GM18861 (cell line): ENCODE measurements at regions not wholly inside any gene's neighbourhood (a gene's known extent, or its start where the extent isn't known, plus 50 kb on each side); places are given as distances from the start of the nearest gene placed in this dataset.
"Not testable (repeated sequence)": the region's sequence is repeated elsewhere in the genome, so short reads cannot be mapped to it uniquely, and the experiment has no call there.

Experiments used
- ATAC-seq: cut with Tn5 transposase; IDR thresholded peaks from one replicate; pipeline ENCODE4 v1.9.1; 2021; ENCODE audit not compliant: unreplicated experiment

GRCh38 chrX:128992107-128992971 lies 531.0 kb downstream of the SMARCA1 start:
- no peak for ATAC-seq

DNA sequence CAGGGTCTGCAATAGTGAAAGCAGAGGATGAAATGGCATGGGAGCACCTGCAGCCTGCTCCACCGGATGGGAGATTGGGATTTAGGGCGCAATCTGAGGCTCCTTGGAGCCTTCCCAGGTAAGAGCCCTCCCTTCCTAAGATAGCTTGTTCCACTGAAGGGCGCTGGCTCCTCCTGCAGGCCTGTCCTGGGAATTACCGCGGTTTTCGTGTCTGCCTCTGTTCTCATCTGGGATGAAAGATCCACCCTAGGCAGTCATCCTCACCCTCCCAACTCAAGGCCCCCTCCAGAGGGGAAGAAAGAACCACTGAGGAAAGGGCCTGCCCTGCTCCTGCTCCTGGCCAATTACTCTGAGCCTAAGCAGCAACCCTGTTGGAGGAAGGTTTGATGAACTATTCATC lies 547.5 kb downstream of the SMARCA1 start:
- ATAC-seq = peak; percentile 80

DNA sequence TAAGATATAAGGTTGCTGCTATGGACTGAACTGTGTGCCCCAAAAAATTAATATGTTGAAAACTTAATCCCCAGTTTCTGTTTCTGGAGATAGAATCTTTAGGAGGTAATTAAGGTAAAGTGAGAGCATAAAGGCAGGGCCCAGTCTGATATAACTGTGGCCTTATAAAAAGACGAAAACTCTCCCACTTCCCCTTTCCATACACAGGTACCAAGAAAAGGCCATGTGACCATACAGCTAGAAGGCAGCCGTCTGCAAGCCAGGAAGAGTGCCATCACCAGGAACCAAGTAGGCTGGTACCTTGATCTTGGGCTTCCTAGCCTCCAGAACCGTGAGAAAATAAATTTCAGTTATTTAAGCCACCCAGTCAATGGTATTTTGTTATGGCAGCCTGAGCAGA lies 550.3 kb downstream of the SMARCA1 start:
- ATAC-seq = no peak

DNA sequence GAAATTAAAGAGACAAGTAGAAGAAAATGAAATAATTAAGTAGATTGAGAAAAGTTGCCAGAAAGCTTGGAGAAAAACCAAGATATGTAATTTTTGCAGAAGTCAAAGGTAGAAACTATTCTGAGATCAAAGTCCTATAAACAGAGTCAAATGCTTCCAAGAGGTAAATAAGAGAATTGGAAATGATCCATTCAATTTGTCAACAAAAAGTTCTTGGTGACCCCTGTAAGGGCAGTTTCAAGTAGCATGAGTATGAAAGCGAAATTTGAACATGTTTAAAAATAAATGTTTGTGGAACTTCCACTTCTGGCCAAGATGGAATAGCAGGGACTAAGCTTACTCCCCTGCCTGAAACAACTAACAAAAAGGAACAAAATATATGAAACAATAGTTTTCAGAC lies 562.0 kb downstream of the SMARCA1 start:
- ATAC-seq = no peak

DNA sequence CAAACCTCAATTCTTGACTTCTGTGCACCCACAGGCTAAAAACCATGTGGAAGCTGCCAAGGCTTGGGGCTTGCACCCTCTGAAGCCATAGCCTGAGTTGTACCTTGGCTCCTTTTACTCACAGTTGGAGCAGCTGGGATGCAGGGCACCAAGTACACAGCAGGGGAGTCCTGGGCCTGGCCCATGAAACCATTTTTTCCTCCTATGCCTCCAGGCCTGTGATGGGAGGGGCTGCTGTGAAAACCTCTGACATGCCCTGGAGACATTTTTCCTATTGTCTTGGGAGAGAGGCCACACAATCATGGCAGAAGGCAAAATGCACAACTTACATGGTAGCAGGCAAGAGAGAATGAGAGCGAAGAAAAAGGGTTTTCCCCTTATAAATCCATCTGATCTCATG lies 568.6 kb downstream of the SMARCA1 start:
- ATAC-seq = not testable (repeated sequence)

- ATAC-seq = no peak
These were observed 592.2 kb downstream of the SMARCA1 start for GRCh38 chrX:128931071-128931470.

DNA sequence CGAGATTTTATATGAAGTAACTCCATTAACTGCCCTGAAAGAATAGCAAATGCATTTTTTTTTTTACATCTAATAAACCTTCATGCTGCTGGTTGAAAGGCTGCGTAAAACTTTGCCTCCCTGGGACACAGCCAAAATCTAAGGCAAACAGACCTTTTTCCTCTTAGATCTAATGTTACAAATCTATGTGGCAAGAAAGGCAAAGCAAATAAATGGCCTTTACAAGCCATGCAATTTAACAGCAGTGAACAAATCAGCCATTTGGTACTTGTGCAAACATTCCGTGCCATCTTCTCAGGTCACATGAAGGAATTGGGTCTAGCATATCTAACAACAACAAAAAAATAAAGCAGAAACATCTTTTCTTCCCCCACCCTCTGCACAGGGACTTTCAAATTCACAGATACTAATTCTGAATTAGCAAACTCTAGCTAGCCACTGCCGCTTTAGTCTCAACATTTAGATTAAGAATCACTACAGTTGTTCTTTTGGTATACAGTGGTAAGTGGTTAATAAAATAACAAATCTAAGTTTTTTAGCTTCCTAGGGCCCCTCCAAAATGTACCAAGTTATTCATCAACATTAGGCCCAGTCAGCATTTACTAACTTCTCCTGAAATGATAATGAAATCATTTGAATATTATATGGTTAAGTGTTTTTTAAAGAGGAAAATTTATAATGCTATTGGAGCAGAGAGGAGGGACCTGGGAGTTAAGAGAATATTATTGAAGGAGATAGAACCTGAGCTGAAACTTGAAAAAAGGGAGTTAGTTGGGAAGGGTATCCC lies 593.8 kb downstream of the SMARCA1 start:
- ATAC-seq = no peak

- ATAC-seq = no peak
These were observed 594.7 kb downstream of the SMARCA1 start for GRCh38 chrX:128928636-128929035.

DNA sequence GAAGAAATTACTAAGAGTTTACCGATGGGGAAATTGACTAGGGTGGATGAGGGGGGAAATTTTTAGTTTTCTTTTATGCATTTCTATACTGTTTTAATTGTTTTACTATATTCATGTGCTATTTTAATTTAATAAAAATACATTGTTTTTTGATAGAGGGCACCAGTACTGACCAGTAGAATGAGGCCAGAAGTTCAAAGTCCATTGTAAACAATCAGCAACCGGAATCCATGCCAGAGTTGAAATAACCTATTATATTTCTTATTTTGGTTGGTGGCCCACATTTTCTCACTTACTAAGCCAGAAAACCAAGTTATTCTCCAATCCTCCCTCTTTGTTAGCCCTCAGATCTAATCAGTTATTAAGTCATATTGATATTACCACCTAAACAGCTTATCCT lies 595.9 kb downstream of the SMARCA1 start:
- ATAC-seq = no peak

DNA sequence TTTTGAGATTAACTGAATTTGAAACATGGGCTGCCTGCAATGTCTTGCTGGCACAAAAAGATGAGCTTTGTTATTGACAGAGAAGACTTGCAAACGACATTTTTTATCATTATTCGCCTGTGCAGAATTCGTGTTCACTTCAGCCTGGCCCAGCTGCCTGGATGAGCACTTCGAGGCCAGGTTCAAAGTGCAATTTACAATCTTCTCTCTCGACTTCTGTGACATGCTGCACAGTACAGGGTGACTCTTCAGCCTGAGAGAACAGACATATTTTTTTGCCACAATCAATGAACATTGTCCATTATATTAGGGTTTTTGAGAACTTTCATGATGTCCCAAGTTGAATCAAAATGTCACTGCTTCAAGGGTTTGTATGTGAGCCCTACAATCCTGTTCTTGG lies 616.5 kb downstream of the SMARCA1 start:
- no peak for ATAC-seq

GRCh38 chrX:128901018-128901417 lies 622.3 kb downstream of the SMARCA1 start:
- ATAC-seq = no peak

- no peak for ATAC-seq
These were observed 625.7 kb downstream of the SMARCA1 start for GRCh38 chrX:128897621-128898020.

GRCh38 chrX:128891554-128891953 lies 631.7 kb downstream of the SMARCA1 start:
- no peak for ATAC-seq

DNA sequence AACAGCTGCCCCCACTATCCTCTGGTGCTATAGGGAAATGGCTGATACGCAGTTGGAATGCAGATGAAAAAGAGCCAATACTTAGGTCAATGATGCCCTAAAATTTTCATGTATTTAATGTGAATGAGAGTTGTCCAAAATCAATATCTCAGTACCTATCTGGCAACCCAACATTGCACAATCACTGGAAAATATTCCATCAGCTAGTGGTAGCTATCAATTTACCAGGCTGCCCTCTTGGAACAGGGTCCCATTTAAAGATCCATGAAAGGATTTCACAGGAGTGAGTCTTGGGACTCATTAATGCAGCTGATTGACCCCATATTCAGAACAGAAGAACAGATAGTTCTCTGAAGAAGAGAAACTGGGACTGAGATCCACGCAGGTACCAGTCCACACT lies 638.9 kb downstream of the SMARCA1 start:
- no peak for ATAC-seq

GRCh38 chrX:128883650-128884049 lies 639.6 kb downstream of the SMARCA1 start:
- ATAC-seq = no peak

DNA sequence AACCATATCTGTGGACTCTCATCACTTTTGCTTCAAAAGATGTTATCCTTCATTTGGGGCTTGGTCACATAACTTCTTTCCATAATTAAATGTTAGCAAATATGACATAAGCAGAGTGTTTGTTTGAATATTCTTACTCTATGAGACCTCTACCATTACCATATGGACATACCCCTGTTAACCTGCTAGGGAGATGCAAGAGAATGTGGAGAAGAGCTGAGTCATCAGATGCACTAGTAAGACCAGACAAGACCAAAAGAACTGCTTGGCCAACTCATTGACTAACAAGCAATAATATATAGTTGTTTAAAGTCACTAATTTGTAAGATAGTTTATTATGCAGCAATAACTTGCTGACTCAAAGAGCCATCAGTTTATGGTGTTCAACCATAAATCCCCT lies 652.9 kb downstream of the SMARCA1 start:
- no peak for ATAC-seq

DNA sequence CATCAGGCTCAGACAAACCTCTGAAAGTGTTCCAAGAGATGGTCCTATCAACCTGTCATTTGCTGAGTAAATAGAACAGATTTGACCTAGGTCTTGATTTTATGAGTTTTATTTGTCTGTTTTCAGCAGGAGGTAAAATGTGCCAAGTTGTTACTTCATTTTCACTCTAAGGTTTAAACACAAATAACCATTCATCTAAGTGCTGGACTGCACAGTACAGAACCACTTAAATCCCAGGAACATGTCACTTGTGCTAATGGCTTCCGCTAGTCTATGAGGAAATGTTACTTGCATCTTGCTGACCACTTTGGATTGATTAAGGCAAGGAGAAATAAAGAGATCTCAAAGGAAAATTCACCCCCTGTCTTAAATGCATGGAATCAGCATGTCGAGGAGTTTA lies 660.7 kb downstream of the SMARCA1 start:
- ATAC-seq = no peak

- no peak for ATAC-seq
These were observed 674.9 kb downstream of the SMARCA1 start for GRCh38 chrX:128848374-128848773.

- no peak for ATAC-seq
These were observed 676.9 kb downstream of the SMARCA1 start for GRCh38 chrX:128846385-128846784.

DNA sequence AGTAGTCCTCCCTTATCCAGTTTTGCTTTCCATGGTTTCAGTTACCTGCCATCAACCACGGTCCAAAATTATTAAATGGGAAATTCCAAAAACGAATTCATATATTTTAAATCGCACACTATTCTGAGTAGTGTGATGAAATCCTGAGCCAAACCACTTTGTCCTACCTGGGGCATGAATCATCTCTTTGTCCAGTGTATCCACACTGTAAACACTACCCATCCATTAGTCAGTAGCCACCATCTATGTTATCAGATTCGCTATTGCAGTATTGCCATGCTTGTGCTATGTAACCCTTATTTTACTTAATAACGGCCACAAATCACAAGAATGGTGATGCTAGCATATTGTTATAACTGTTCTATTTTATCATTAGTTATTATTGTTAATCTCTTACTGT lies 704.6 kb downstream of the SMARCA1 start:
- ATAC-seq = no peak

- no peak for ATAC-seq
These were observed 706.4 kb downstream of the SMARCA1 start for GRCh38 chrX:128816919-128817318.

DNA sequence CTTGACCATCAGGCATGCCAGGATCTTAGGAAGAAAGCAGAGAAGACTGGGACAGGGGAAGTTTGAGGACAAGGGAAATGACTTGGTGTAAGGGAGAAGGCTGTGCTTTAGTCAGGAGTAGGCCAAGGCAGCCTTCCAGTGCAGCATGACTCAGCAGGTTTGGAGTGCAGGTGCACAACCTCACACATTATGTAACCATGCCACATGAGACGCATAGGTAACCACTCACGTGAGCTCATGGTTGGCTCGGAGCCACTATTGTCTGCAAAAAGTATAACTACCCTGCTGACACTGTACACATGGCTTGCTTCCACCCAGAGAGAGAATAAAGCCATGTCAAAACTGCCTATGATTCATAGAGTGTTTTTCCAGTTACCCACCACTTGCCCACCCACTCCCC lies 715.9 kb downstream of the SMARCA1 start:
- no peak for ATAC-seq
